Fibroblast of lung (primary cell): ENCODE measurements at regions not wholly inside any gene's neighbourhood (a gene's known extent, or its start where the extent isn't known, plus 50 kb on each side); places are given as distances from the start of the nearest gene placed in this dataset.

Experiments used
- CTCF ChIP-seq, 2 donors: IDR thresholded peaks in 1 of 2; conservative IDR thresholded peaks in 1 of 2; 1 replicate in 1 of 2; 2 replicates in 1 of 2; pipeline ENCODE4 v1.5.1; 2011 to 2012; ENCODE audit warnings: low read length in 2 of 2, control low read depth in 1 of 2, inconsistent platforms in 1 of 2, low read depth in 1 of 2, mild to moderate bottlenecking in 1 of 2
- EZH2 ChIP-seq: IDR thresholded peaks from 2 replicates; pipeline ENCODE4 v1.5.1; 2012; ENCODE audit warnings: low read length, control low read depth, mild to moderate bottlenecking; ENCODE audit errors: missing control alignments

DNA sequence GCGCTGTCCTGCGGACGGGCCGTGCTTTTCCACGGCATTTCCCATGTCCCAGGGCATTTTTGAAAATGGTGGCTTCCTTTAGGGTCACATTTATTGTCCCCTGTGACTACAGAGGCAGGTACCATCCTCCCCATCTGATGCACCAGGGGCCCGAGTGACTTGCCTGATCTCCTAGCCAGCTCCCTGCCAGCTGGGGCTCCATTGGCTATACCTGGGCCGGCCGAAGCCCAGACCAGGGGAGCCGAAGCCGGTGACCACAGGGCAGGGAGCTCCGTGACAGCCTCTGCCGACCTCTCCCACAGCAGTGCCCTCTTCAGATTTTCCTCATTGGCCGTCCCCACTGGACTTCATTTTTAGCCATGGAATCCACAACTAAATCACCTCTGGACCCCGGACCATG, 170.6 kb downstream of the RBFOX3 start:
- TF ChIP-seq CTCF (conservative IDR thresholded peaks at IDR 0.05 in 1 of 2, IDR thresholded peaks at IDR 0.05 in 1 of 2; ENCODE audit: low read depth in 1 of 2, low read length in 2 of 2) (no peak), EZH2 (no peak)
